Neural progenitor cell (in vitro differentiated cells): ENCODE measurements at regions not wholly inside any gene's neighbourhood (a gene's known extent, or its start where the extent isn't known, plus 50 kb on each side); places are given as distances from the start of the nearest gene placed in this dataset.
"Not testable (repeated sequence)": the region's sequence is repeated elsewhere in the genome, so short reads cannot be mapped to it uniquely, and the experiment has no call there.

Experiments used
- DNase-seq: peaks from one replicate; pipeline ENCODE4 v3.0.0-alpha.2; 2016; ENCODE audit warnings: low spot score
- H2AFZ ChIP-seq: fragments of 200-600 bp; sonication (generic); replicated peaks from 2 replicates; pipeline ENCODE4 v1.6.1; 2016; ENCODE audit warnings: antibody characterized with exemption
- H3F3A ChIP-seq: fragments of 200-600 bp; sonication (generic); 2 replicates; pipeline ENCODE4 v1.6.1; 2016; ENCODE audit warnings: antibody characterized with exemption, low read depth
- H3K27ac ChIP-seq: fragments of 200-600 bp; sonication (generic); 2 replicates; pipeline ENCODE4 v1.5.1; 2016; ENCODE audit warnings: mild to moderate bottlenecking
- H3K27me3 ChIP-seq: fragments of 200-600 bp; sonication (generic); 2 replicates; pipeline ENCODE4 v1.6.1; 2016; ENCODE audit warnings: mild to moderate bottlenecking, moderate library complexity
- H3K36me3 ChIP-seq: fragments of 200-600 bp; sonication (generic); 2 replicates; pipeline ENCODE4 v1.5.1; 2016
- H3K4me1 ChIP-seq: fragments of 200-600 bp; sonication (generic); 2 replicates; pipeline ENCODE4 v1.6.1; 2016; ENCODE audit warnings: mixed run types
- H3K4me2 ChIP-seq: fragments of 200-600 bp; sonication (generic); 2 replicates; pipeline ENCODE4 v1.6.1; 2016
- H3K4me3 ChIP-seq: fragments of 200-600 bp; sonication (generic); 2 replicates; pipeline ENCODE4 v1.5.1; 2016
- H3K79me2 ChIP-seq: fragments of 200-600 bp; sonication (generic); 2 replicates; pipeline ENCODE4 v1.6.1; 2016; ENCODE audit warnings: low read depth
- H3K9ac ChIP-seq: fragments of 200-600 bp; sonication (generic); 2 replicates; pipeline ENCODE4 v1.6.1; 2016
- H3K9me3 ChIP-seq: fragments of 200-600 bp; sonication (generic); 2 replicates; pipeline ENCODE4 v1.5.1; 2016; ENCODE audit warnings: low read depth
- H4K20me1 ChIP-seq: fragments of 200-600 bp; sonication (generic); 2 replicates; pipeline ENCODE4 v1.6.1; 2016; ENCODE audit warnings: low read depth
- H3K27ac Mint-ChIP-seq: 3 replicates; pipeline ENCODE4 v1.8.0; 2021; ENCODE audit warnings: mixed read lengths
- H3K27me3 Mint-ChIP-seq: 2 replicates; pipeline ENCODE4 v1.8.0; 2022; ENCODE audit warnings: low read depth, mild to moderate bottlenecking, inconsistent platforms, moderate library complexity, mixed read lengths; ENCODE audit not compliant: insufficient read depth
- H3K36me3 Mint-ChIP-seq: 3 replicates; pipeline ENCODE4 v1.8.0; 2021; ENCODE audit warnings: mixed read lengths
- H3K4me1 Mint-ChIP-seq: 3 replicates; pipeline ENCODE4 v1.8.0; 2021; ENCODE audit warnings: mixed read lengths
- H3K4me3 Mint-ChIP-seq: 3 replicates; pipeline ENCODE4 v1.8.0; 2021; ENCODE audit warnings: mild to moderate bottlenecking, moderate library complexity, mixed read lengths
- H3K9me3 Mint-ChIP-seq: 3 replicates; pipeline ENCODE4 v1.8.0; 2020; ENCODE audit warnings: mixed read lengths
- EZH2 ChIP-seq: fragments of 200-600 bp; sonication (generic); IDR thresholded peaks from 2 replicates; pipeline ENCODE4 v1.6.1; 2017; ENCODE audit warnings: antibody characterized with exemption, mild to moderate bottlenecking, moderate library complexity
- EZH2phosphoT487 ChIP-seq: fragments of 200-600 bp; sonication (generic); IDR thresholded peaks from 2 replicates; pipeline ENCODE4 v1.6.1; 2017; ENCODE audit warnings: antibody characterized with exemption
- TF ChIP-seq, protein P1 (sequence below): fragments of 200-600 bp; sonication (generic); IDR thresholded peaks from 2 replicates; pipeline ENCODE4 v1.5.1; 2017; ENCODE audit warnings: antibody characterized with exemption, mild to moderate bottlenecking

DNA sequence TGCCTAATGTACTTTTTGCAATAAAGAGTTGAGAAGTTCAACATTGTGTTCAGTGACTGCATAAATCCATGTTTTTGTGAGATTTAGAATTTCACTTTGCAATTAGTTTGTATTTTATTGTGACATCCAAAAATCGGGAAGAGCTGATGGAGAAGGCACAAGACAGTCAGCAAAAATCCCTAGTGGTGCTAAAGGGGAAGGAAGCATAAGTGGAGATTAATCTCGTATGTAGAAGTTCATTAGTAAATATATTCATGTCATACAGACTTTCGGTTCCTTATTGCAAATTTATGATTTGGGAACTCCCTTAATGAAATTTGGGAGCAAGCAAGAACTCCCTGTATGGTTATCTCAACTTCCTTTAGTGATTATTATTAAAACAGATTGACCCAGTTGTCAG lies 57.8 kb upstream of the SLC39A8 start:
- no peak overlapping the region for H3K27ac Mint-ChIP-seq
- Histone ChIP-seq H3K9me3 (no peaks in the 10 kb centered on the region), H3K4me1 (no peaks in the 10 kb centered on the region), H3K4me2 (no peak overlapping the region), H3K9ac (no peak overlapping the region), H3K79me2 (no peaks in the 10 kb centered on the region), H3F3A (peaks cover 4% of the 10 kb centered on the region), H3K4me3 (no peak overlapping the region), H3K27me3 (no peaks in the 10 kb centered on the region), H2AFZ (no peak overlapping the region), H3K36me3 (no peaks in the 10 kb centered on the region), H3K27ac (no peak overlapping the region), H4K20me1 (no peaks in the 10 kb centered on the region)
- TF ChIP-seq EZH2: no peak
- TF ChIP-seq, protein P1, sequence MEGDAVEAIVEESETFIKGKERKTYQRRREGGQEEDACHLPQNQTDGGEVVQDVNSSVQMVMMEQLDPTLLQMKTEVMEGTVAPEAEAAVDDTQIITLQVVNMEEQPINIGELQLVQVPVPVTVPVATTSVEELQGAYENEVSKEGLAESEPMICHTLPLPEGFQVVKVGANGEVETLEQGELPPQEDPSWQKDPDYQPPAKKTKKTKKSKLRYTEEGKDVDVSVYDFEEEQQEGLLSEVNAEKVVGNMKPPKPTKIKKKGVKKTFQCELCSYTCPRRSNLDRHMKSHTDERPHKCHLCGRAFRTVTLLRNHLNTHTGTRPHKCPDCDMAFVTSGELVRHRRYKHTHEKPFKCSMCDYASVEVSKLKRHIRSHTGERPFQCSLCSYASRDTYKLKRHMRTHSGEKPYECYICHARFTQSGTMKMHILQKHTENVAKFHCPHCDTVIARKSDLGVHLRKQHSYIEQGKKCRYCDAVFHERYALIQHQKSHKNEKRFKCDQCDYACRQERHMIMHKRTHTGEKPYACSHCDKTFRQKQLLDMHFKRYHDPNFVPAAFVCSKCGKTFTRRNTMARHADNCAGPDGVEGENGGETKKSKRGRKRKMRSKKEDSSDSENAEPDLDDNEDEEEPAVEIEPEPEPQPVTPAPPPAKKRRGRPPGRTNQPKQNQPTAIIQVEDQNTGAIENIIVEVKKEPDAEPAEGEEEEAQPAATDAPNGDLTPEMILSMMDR: no peak
- peaks cover 18% of the 10 kb centered on the region for H3K4me1 Mint-ChIP-seq
- no peak overlapping the region for H3K4me3 Mint-ChIP-seq
- no peaks in the 10 kb centered on the region for H3K36me3 Mint-ChIP-seq
- H3K27me3 Mint-ChIP-seq: no peaks in the 10 kb centered on the region
- H3K9me3 Mint-ChIP-seq: no peaks in the 10 kb centered on the region
- no peak for DNase-seq

DNA sequence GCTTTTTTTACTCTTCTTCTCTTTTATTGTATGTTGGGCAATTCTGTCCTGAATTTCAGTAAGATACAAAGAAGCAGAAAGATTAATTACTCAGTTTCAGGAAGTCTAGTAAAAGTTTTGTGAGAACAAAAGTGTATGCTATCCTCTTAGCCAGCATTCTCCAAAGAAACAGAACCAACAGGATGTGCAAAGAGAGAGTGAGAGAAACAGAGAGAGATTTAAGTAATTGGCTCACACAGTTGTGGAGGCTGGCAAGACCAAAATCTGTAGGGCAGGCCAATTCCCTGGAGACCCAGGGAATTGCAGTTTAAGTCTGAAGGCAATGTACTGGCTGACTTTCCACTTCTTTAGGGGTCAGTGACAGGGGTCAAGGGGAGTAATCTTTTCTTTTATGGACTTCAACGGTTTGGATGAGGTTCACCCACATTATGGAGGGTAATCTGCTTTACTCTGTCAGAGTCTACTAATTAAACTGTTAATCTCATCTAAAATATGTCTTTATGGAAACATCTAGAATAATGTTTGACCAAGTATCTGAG lies 59.2 kb upstream of the SLC39A8 start:
- no peak overlapping the region for H3K4me3 ChIP-seq
- no peak overlapping the region for H3K9ac ChIP-seq
- H3K4me2 ChIP-seq: no peak overlapping the region
- H3K27me3 ChIP-seq: no peaks in the 10 kb centered on the region
- H2AFZ ChIP-seq: no peak overlapping the region
- DNase-seq: peak; percentile 11
- Mint-ChIP-seq H3K9me3 (no peaks in the 10 kb centered on the region), H3K4me1 (peaks cover 18% of the 10 kb centered on the region), H3K27ac (no peak overlapping the region), H3K36me3 (no peaks in the 10 kb centered on the region), H3K4me3 (no peak overlapping the region), H3K27me3 (no peaks in the 10 kb centered on the region)
- H4K20me1 ChIP-seq: no peaks in the 10 kb centered on the region
- H3K79me2 ChIP-seq: no peaks in the 10 kb centered on the region
- H3K9me3 ChIP-seq: no peaks in the 10 kb centered on the region
- no peaks in the 10 kb centered on the region for H3K4me1 ChIP-seq
- no peak for TF ChIP-seq EZH2
- TF ChIP-seq EZH2phosphoT487: no peak
- TF ChIP-seq, protein P1: no peak
- H3F3A ChIP-seq: peaks cover 4% of the 10 kb centered on the region
- H3K27ac ChIP-seq: no peak overlapping the region
- no peaks in the 10 kb centered on the region for H3K36me3 ChIP-seq

DNA sequence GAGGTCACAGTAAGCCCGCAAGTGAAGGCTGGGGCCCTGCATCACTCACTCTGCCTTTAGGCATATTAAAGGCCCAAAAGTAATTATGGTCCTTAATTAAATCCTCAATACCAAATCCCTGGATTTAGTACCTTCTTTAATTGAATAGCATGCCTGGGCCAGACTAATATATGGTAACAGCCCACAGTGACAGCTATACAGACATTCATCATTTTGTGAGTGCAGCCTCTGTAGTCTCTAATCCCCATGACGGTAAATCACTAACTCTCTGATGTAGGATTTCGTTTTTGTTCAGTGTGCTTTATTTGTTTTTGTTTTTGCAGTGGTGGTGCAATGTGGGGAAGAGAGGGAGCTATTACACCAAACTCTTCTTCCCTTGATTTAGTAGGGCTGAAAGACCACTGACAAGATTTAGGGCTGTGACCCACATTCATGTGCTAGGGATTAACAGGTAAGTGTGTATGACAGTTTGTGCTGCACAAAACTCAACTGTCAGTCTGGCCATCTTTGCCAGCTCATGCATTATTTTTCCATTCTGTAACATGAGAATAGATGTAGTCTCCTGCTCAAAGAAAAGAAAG lies 60.6 kb upstream of the SLC39A8 start:
- Histone ChIP-seq H3K4me3 (no peak overlapping the region), H3K4me2 (no peak overlapping the region), H3K27me3 (no peaks in the 10 kb centered on the region), H3K36me3 (no peaks in the 10 kb centered on the region), H4K20me1 (no peaks in the 10 kb centered on the region), H3K9me3 (no peaks in the 10 kb centered on the region), H3F3A (peaks cover 4% of the 10 kb centered on the region), H2AFZ (no peak overlapping the region), H3K9ac (no peak overlapping the region), H3K79me2 (no peaks in the 10 kb centered on the region), H3K27ac (no peak overlapping the region), H3K4me1 (no peaks in the 10 kb centered on the region)
- Mint-ChIP-seq H3K27ac (no peak overlapping the region), H3K36me3 (no peaks in the 10 kb centered on the region), H3K27me3 (no peaks in the 10 kb centered on the region), H3K4me3 (no peak overlapping the region), H3K9me3 (no peaks in the 10 kb centered on the region), H3K4me1 (peaks cover 18% of the 10 kb centered on the region)
- peak; percentile 1 for DNase-seq
- no peak for TF ChIP-seq EZH2phosphoT487
- no peak for TF ChIP-seq EZH2
- TF ChIP-seq, protein P1: no peak

DNA sequence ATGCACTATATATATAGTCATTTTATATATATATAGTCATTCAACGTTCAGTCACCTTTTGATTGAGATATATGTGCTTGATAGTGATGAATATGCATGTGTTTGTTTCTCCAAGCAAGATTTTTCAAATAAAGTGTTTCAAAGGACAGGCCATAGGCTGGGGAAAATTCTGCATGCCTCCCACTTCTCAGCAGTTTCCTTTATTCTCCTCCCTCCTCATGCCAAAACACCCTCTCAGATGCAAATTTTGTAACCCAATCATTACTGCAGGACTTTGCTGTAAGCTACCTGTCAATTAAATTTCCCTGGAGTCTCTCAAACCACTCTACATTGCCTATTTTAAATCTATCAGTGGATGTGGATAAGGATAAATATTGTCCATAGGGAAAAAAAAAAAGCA lies 65.6 kb upstream of the SLC39A8 start:
- H3F3A ChIP-seq, H3K4me1 Mint-ChIP-seq, H3K27ac Mint-ChIP-seq, H3K27ac ChIP-seq, H3K9me3 Mint-ChIP-seq, H3K36me3 Mint-ChIP-seq, H3K9me3 ChIP-seq, H3K27me3 Mint-ChIP-seq, H3K9ac ChIP-seq, H3K4me3 ChIP-seq, H3K4me3 Mint-ChIP-seq, H3K4me1 ChIP-seq, H3K27me3 ChIP-seq, H3K4me2 ChIP-seq, DNase-seq, H3K79me2 ChIP-seq, H2AFZ ChIP-seq, H3K36me3 ChIP-seq, H4K20me1 ChIP-seq: not testable (repeated sequence)
